DOHH2 (cell line): ENCODE measurements at regions not wholly inside any gene's neighbourhood (a gene's known extent, or its start where the extent isn't known, plus 50 kb on each side); places are given as distances from the start of the nearest gene placed in this dataset.

Source experiments
- EZH2phosphoT487 ChIP-seq: fragments of 200-600 bp; sonication (generic); IDR thresholded peaks from 2 replicates; pipeline ENCODE4 v1.6.1; 2017; ENCODE audit warnings: borderline replicate concordance, mild to moderate bottlenecking, antibody characterized with exemption, low read length, moderate library complexity, mixed read lengths
- TF ChIP-seq, protein P1 (sequence below): fragments of 200-600 bp; sonication (generic); IDR thresholded peaks from one replicate; pipeline ENCODE4 v1.5.1; 2014; ENCODE audit warnings: antibody characterized with exemption, mild to moderate bottlenecking, low read depth, low read length; ENCODE audit not compliant: poor library complexity, severe bottlenecking

DNA sequence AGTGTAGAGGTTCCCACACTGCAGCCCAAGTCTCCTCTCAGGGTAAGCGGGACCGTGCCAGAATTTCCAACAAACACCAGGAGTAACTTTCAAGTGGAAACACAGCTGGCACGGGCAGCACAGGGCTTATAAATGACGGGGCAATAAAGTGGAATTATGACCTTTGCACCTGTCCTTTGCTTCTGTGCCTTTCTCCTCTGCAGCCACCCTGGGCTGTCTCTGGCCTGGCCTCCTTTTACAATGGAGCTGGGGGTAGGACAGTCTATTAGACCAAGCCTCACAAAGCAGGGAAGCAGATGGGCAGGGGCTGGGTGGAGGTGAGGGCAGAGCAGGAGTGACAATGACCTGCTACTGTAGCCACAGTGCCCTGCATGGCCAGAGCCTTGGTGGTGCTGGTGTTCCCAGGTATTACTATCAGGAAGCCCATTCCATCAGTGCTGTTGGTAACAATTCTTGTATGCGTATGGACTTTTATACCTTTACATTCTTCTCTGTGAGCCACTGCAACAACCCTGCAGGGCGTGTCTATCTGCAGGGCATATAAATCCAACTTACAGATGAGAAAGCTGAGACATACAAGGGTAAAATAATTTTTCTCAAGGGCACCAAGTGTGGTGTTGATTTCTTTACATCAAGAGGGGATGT, 387.8 kb downstream of the CTTN start:
- TF ChIP-seq, protein P1, sequence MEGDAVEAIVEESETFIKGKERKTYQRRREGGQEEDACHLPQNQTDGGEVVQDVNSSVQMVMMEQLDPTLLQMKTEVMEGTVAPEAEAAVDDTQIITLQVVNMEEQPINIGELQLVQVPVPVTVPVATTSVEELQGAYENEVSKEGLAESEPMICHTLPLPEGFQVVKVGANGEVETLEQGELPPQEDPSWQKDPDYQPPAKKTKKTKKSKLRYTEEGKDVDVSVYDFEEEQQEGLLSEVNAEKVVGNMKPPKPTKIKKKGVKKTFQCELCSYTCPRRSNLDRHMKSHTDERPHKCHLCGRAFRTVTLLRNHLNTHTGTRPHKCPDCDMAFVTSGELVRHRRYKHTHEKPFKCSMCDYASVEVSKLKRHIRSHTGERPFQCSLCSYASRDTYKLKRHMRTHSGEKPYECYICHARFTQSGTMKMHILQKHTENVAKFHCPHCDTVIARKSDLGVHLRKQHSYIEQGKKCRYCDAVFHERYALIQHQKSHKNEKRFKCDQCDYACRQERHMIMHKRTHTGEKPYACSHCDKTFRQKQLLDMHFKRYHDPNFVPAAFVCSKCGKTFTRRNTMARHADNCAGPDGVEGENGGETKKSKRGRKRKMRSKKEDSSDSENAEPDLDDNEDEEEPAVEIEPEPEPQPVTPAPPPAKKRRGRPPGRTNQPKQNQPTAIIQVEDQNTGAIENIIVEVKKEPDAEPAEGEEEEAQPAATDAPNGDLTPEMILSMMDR = no peak
- TF ChIP-seq EZH2phosphoT487 = no peak
